Gastrocnemius medialis (tissue), 4 donors: ENCODE measurements at regions not wholly inside any gene's neighbourhood (a gene's known extent, or its start where the extent isn't known, plus 50 kb on each side); places are given as distances from the start of the nearest gene placed in this dataset.

ENCODE experiments used
- CTCF ChIP-seq, 5 experiments: fragments of 450-650 bp in 3 of 5; fragments of 200-600 bp in 2 of 5; sonication (generic) in 2 of 5; IDR thresholded peaks in 4 of 5; conservative IDR thresholded peaks in 1 of 5; 1 replicate in 4 of 5; 2 replicates in 1 of 5; pipeline ENCODE4 v1.5.1; 2016 to 2019; ENCODE audit warnings: antibody characterized with exemption in 5 of 5, mild to moderate bottlenecking in 3 of 5, moderate library complexity in 3 of 5
- POLR2A ChIP-seq, 2 donors: fragments of 450-650 bp; IDR thresholded peaks; one replicate each; pipeline ENCODE4 v1.6.1; 2017; ENCODE audit warnings: antibody characterized with exemption in 2 of 2, mild to moderate bottlenecking in 2 of 2, moderate library complexity in 2 of 2

GRCh38 chr5:130871346-130872086, 293.5 kb downstream of the HINT1 start:
- peak in 1 of 5 experiments; percentile 22 for TF ChIP-seq CTCF (IDR thresholded peaks at IDR 0.05 in 4 of 5, conservative IDR thresholded peaks at IDR 0.05 in 1 of 5)
- no peak for TF ChIP-seq POLR2A (IDR thresholded peaks at IDR 0.05)
